Skeletal muscle satellite cell (primary cell): ENCODE measurements at regions not wholly inside any gene's neighbourhood (a gene's known extent, or its start where the extent isn't known, plus 50 kb on each side); places are given as distances from the start of the nearest gene placed in this dataset.

Source experiments
- H3K27me3 ChIP-seq: 2 replicates; pipeline ENCODE4 v1.7.0; 2013; ENCODE audit warnings: low read length; ENCODE audit not compliant: control insufficient read depth, insufficient read depth
- H3K36me3 ChIP-seq: 2 replicates; pipeline ENCODE4 v1.7.0; 2013; ENCODE audit warnings: mild to moderate bottlenecking, control low read depth, low read length; ENCODE audit not compliant: insufficient read depth
- H3K4me1 ChIP-seq: 2 replicates; pipeline ENCODE4 v1.7.0; 2013; ENCODE audit warnings: low read length; ENCODE audit not compliant: control insufficient read depth, insufficient read depth
- H3K4me2 ChIP-seq: 2 replicates; pipeline ENCODE4 v1.7.0; 2013; ENCODE audit warnings: mild to moderate bottlenecking, low read length
- H3K4me3 ChIP-seq: 2 replicates; pipeline ENCODE4 v1.7.0; 2013; ENCODE audit warnings: low read length
- H3K9ac ChIP-seq: 2 replicates; pipeline ENCODE4 v1.7.0; 2013; ENCODE audit warnings: mild to moderate bottlenecking, low read depth, low read length, moderate library complexity
- H3K9me3 ChIP-seq: replicated peaks from 2 replicates; pipeline ENCODE4 v1.7.0; 2013; ENCODE audit warnings: mild to moderate bottlenecking, control low read depth, low read length

DNA sequence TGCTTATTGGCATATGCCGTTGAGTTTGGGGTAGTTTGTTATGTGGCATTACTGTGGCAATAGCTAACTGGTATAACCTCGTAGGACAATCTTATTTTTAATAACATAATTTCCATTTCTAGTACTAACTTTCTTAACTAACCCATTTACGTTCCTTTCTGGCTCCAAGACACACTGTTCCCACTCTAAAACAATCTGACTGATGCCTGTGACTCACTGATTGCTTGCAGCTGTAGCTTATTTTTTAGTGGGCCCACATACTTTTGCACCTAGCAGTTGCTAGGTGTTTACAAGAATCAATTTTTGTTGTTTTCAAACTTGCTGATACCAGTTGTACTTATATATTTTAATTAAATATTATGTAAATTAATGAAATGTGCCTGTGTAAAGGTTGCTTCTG lies 52.2 kb downstream of the FAT3 start:
- Histone ChIP-seq H3K4me2 (no peak overlapping the region), H3K9me3 (peaks cover 5% of the 10 kb centered on the region), H3K4me3 (no peak overlapping the region), H3K36me3 (no peaks in the 10 kb centered on the region), H3K27me3 (no peaks in the 10 kb centered on the region), H3K4me1 (peaks cover 29% of the 10 kb centered on the region), H3K9ac (no peak overlapping the region)

- no peaks in the 10 kb centered on the region for H3K27me3 ChIP-seq
- peaks cover 29% of the 10 kb centered on the region for H3K4me1 ChIP-seq
- no peak overlapping the region for H3K4me3 ChIP-seq
- no peak overlapping the region for H3K4me2 ChIP-seq
- H3K9ac ChIP-seq, result no peak overlapping the region
- H3K9me3 ChIP-seq, result peaks cover 5% of the 10 kb centered on the region
- no peaks in the 10 kb centered on the region for H3K36me3 ChIP-seq
These were observed 53.3 kb downstream of the FAT3 start for GRCh38 chr11:92277871-92278270.

DNA sequence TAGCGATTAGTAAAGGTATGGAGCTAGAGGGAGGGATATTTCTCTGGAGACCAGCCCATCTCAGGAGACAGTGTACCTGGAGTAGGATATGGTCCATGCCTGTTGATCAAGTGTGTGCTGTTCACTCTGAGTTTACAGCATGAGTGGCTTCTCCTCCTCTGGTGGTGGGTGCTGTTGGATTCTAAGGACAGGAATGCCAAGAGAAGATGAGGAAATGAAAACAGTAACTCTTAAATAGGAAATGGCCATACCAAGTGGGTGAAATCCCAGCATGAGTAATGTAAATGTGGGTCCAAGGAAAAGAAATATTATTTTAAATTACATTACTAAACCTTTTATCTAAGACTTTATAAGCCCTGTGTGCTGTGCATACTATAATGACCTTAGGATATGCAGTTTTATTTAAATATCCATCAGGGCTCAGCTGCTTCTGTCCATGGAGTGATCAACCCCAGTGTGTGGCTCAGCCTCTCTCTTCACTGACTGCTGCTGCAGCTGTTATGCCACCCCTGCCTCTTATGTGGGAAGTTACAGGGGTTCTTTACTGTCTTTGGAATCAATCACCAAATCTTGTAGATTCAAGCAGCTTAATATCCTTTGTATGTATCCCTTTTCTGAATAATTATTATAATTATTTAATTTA lies 54.3 kb downstream of the FAT3 start:
- no peak overlapping the region for H3K9ac ChIP-seq
- peak overlapping the region; percentile 28 for H3K4me2 ChIP-seq
- no peaks in the 10 kb centered on the region for H3K27me3 ChIP-seq
- H3K36me3 ChIP-seq, result no peaks in the 10 kb centered on the region
- H3K9me3 ChIP-seq, result peaks cover 5% of the 10 kb centered on the region
- no peak overlapping the region for H3K4me3 ChIP-seq
- peaks cover 29% of the 10 kb centered on the region for H3K4me1 ChIP-seq

GRCh38 chr11:92284107-92284506 lies 59.5 kb downstream of the FAT3 start:
- H3K27me3 ChIP-seq, result peaks cover 6% of the 10 kb centered on the region
- H3K4me3 ChIP-seq, result no peak overlapping the region
- no peak overlapping the region for H3K4me2 ChIP-seq
- H3K36me3 ChIP-seq, result no peaks in the 10 kb centered on the region
- no peaks in the 10 kb centered on the region for H3K9me3 ChIP-seq
- H3K4me1 ChIP-seq, result peaks cover under 1% of the 10 kb centered on the region
- no peak overlapping the region for H3K9ac ChIP-seq

GRCh38 chr11:92284558-92284957 lies 59.9 kb downstream of the FAT3 start:
- Histone ChIP-seq H3K27me3 (peaks cover 6% of the 10 kb centered on the region), H3K9me3 (no peaks in the 10 kb centered on the region), H3K4me3 (no peak overlapping the region), H3K4me1 (no peaks in the 10 kb centered on the region), H3K9ac (no peak overlapping the region), H3K36me3 (no peaks in the 10 kb centered on the region), H3K4me2 (no peak overlapping the region)

- Histone ChIP-seq H3K9me3 (no peaks in the 10 kb centered on the region), H3K36me3 (no peaks in the 10 kb centered on the region), H3K9ac (no peak overlapping the region), H3K4me2 (no peak overlapping the region), H3K4me1 (no peaks in the 10 kb centered on the region), H3K4me3 (no peak overlapping the region), H3K27me3 (peaks cover 6% of the 10 kb centered on the region)
These were observed 61.2 kb downstream of the FAT3 start for GRCh38 chr11:92285776-92286175.

- H3K4me2 ChIP-seq, result no peak overlapping the region
- no peak overlapping the region for H3K4me3 ChIP-seq
- H3K9ac ChIP-seq, result no peak overlapping the region
- no peaks in the 10 kb centered on the region for H3K36me3 ChIP-seq
- peaks cover 6% of the 10 kb centered on the region for H3K27me3 ChIP-seq
- no peaks in the 10 kb centered on the region for H3K9me3 ChIP-seq
- H3K4me1 ChIP-seq, result no peaks in the 10 kb centered on the region
These were observed 62.1 kb downstream of the FAT3 start for GRCh38 chr11:92286709-92287108.

DNA sequence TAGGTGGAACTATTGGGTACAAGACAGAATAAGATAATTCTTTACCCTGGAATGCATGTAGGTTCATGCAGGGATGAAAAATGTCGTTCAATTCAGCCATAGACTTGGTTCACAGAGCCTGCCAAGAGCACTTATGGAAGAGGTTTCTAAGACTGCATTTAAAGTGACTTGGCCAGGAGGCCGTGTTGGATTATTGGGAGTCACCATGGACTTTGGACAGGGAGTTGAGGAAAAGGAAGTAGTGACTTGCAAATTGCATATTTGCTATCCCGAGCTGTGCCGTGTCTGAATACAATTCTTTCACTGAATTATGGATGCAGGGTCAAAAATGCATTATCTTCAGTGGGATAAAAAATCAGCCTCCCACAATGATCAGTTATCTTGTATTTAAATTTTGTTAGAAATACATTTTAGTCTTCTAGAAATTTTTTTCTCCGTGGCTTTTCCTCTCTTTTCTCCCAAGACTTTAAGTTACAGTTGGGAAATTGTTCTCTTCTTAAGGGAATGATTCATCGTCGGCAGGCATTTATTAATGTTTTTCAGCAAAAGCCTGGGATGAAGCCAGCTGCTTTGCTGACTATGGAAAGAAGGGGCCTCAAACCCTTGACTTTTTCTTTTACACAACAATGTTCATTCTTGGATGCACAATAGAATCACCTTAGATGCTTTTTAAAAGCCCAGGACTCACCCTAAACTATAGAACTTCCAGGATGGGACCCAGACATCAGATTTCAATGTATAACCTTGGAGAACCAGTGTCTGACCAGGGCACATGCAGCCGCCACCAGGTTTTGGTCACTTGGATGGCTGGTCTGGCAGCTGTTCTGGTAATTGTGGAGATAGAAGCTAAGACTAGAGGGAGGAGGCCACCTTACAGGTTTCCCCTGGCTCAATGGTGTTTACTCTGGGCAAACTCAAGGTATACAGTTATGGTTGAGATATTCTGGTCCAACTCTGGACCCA lies 70.8 kb downstream of the FAT3 start:
- H3K27me3 ChIP-seq, result no peaks in the 10 kb centered on the region
- H3K4me2 ChIP-seq, result peak overlapping the region; percentile 18
- H3K4me1 ChIP-seq, result peaks cover 20% of the 10 kb centered on the region
- no peaks in the 10 kb centered on the region for H3K9me3 ChIP-seq
- no peaks in the 10 kb centered on the region for H3K36me3 ChIP-seq
- H3K4me3 ChIP-seq, result no peak overlapping the region
- no peak overlapping the region for H3K9ac ChIP-seq

GRCh38 chr11:92296138-92296515 lies 71.5 kb downstream of the FAT3 start:
- Histone ChIP-seq H3K4me3 (no peak overlapping the region), H3K36me3 (no peaks in the 10 kb centered on the region), H3K4me1 (peaks cover 20% of the 10 kb centered on the region)

GRCh38 chr11:92297567-92298553 lies 73.2 kb downstream of the FAT3 start:
- Histone ChIP-seq H3K27me3 (no peaks in the 10 kb centered on the region), H3K36me3 (no peaks in the 10 kb centered on the region), H3K9ac (no peak overlapping the region), H3K4me1 (peaks cover 25% of the 10 kb centered on the region), H3K4me2 (no peak overlapping the region), H3K4me3 (no peak overlapping the region), H3K9me3 (no peaks in the 10 kb centered on the region)

More at GRCh38 chr11:92296138-92296515, 71.5 kb downstream of the FAT3 start:
- Histone ChIP-seq H3K9me3 (no peaks in the 10 kb centered on the region), H3K27me3 (no peaks in the 10 kb centered on the region), H3K4me2 (no peak overlapping the region), H3K9ac (no peak overlapping the region)

GRCh38 chr11:92300876-92301275 lies 76.3 kb downstream of the FAT3 start:
- H3K4me2 ChIP-seq, result no peak overlapping the region
- peaks cover 16% of the 10 kb centered on the region for H3K4me1 ChIP-seq
- H3K9me3 ChIP-seq, result no peaks in the 10 kb centered on the region
- H3K27me3 ChIP-seq, result no peaks in the 10 kb centered on the region
- no peak overlapping the region for H3K4me3 ChIP-seq
- no peaks in the 10 kb centered on the region for H3K36me3 ChIP-seq
- no peak overlapping the region for H3K9ac ChIP-seq
